Sigmoid colon (tissue), 3 donors: ENCODE measurements at regions not wholly inside any gene's neighbourhood (a gene's known extent, or its start where the extent isn't known, plus 50 kb on each side); places are given as distances from the start of the nearest gene placed in this dataset.

Source experiments
- CTCF ChIP-seq, 4 experiments: fragments of 450-650 bp in 3 of 4; fragments of 200-600 bp in 1 of 4; IDR thresholded peaks; one replicate each; pipeline ENCODE4 v1.5.1; 2016 to 2019; ENCODE audit warnings: antibody characterized with exemption in 4 of 4, mild to moderate bottlenecking in 3 of 4, moderate library complexity in 2 of 4
- POLR2A ChIP-seq, 2 donors: fragments of 450-650 bp; IDR thresholded peaks; one replicate each; pipeline ENCODE4 v1.6.1; 2016; ENCODE audit warnings: antibody characterized with exemption in 2 of 2, mild to moderate bottlenecking in 2 of 2, moderate library complexity in 2 of 2

GRCh38 chr9:113754739-113755138 is 121.4 kb upstream of the ZNF618 start:
- TF ChIP-seq CTCF (IDR thresholded peaks at IDR 0.05) = no peak
- no peak for TF ChIP-seq POLR2A (IDR thresholded peaks at IDR 0.05)
